ENCODE measurements at regions not wholly inside any gene's neighbourhood (a gene's known extent, or its start where the extent isn't known, plus 50 kb on each side); places are given as distances from the start of the nearest gene placed in this dataset.

DNA sequence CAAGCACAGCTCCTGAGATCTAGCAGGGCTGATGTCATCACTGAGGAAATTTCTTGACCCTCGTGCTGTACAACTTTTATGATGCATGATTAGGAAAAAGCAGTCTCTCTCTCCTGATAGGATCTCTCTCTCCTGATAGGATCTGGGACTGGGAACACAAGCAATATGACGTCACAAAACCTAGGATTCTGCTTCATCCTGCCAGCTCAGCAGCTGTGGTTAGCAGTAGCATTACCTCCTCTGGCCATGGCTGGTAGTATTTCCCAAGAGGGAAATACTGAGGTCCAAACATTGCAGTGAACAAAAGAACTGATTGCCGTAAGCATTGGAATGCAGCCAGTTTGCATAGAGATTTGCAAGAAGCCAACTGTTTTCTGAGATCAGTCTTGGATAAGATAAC, 521.2 kb upstream of the POU3F3 start:
- no peak for DNase-seq

- DNase-seq = no peak
Measured at GRCh38 chr2:104337869-104338268, 516.0 kb upstream of the POU3F3 start.

DNA sequence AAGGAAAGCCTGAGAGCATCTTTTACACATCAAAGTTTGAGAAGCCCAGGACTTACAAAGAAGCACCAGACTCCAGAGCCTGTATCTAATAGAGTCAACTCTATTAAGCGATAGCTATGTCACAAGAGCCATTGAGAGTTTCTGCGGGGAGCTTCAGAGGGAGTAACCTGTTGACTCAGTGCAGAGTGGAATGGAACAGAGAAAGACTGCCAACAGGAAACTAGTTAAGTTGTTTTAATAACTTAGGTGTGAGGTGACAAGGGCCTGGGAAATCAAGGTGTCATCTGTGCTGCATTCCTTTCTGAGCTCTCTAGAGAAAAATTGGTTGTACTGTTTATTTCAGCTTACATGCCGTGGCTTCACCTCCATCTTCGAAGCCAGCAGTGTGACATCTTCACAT, 513.8 kb upstream of the POU3F3 start:
- DNase-seq = no peak

GRCh38 chr2:104340879-104341828, 512.8 kb upstream of the POU3F3 start:
- no peak for DNase-seq

- DNase-seq = no peak
Measured at GRCh38 chr2:104344306-104344705, 509.6 kb upstream of the POU3F3 start.

GRCh38 chr2:104344985-104345384, 508.9 kb upstream of the POU3F3 start:
- DNase-seq = no peak

GRCh38 chr2:104358122-104358521, 495.8 kb upstream of the POU3F3 start:
- no peak for DNase-seq

- no peak for DNase-seq
Measured at GRCh38 chr2:104361414-104361813, 492.5 kb upstream of the POU3F3 start.

DNA sequence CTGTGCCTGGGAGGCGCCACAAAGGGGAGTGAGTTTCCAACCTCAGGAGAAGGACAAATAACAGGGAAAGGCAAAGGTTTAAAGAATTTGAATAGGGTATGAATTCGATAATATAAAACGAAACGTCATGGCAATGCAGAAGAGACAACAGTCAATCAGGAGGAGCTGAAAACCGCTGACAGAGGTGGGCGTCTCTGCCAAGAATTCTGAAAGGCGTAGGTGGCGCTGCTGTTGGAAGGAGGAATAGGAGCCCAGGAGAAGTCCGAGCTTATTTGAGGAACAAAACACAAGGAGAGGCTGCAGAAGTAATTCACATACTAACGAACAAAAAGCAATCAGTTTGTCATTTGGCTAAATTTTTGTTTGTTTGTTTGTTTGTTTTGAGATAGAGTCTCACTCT, 485.8 kb upstream of the POU3F3 start:
- no peak for DNase-seq

GRCh38 chr2:104371087-104371781, 482.7 kb upstream of the POU3F3 start:
- no peak for DNase-seq

GRCh38 chr2:104375206-104375605, 478.7 kb upstream of the POU3F3 start:
- no peak for DNase-seq

GRCh38 chr2:104378853-104379374, 475.0 kb upstream of the POU3F3 start:
- DNase-seq = no peak

DNA sequence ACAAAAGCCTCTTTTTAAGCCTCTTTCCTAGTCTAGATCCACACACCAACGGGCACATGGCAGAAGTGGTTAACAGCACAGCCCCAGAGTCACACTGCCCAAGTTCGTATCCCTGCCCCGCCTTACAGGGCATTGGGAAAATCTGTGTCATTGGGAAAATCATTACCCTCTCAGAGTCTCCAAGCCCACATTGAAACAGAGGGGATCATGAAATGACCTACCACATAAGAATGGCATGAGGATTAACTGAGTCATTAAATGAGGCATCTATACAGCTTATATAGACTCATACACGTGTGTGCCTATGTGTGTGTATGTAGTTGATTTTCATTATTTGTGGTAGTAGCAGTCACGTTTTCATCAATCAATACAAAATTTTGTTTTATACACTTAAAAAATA, 469.0 kb upstream of the POU3F3 start:
- no peak for DNase-seq

DNA sequence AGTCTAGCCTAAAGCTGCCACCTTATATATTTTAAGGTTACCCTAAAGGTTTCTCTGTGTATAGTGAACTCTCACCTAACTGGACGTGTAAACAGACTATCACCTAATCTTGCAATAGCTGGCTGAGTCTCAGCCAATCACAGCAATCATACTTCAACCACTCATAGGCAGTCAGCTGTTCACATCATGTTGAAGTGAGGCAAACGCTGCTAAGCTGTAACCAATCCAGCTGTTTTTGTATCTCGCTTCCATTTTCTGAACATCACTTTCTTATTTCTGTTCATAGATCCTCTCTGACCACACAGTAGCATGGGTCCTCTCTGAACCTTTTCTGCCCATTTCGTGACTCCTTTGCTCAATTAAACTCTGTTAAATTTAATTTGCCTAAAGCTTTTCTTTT, 468.2 kb upstream of the POU3F3 start:
- DNase-seq = no peak

DNA sequence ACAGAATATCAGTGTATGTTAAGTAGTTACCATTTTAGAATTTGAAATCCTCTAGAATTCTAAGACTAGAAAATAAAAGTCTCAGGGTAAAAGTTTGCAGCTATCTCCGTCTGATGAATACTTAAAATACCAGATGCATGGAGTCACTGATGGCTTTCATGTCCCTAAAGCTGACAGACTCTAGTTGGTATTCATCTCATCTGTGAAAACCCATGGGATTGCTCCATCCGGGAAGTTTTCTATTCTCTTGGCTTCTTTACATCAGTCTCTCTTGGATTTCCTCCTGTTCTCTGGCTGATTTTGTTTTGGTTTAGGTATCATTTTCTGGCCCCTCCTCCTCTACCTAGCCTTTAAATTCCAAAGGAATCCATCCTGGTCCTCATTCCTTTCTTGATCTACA, 465.6 kb upstream of the POU3F3 start:
- DNase-seq = no peak

GRCh38 chr2:104402825-104403224, 451.1 kb upstream of the POU3F3 start:
- DNase-seq = no peak

- DNase-seq = no peak
Measured at GRCh38 chr2:104404526-104404925, 449.4 kb upstream of the POU3F3 start.

- no peak for DNase-seq
Measured at GRCh38 chr2:104405623-104406022, 448.3 kb upstream of the POU3F3 start.

- no peak for DNase-seq
Measured at GRCh38 chr2:104406261-104406726, 447.6 kb upstream of the POU3F3 start.

DNA sequence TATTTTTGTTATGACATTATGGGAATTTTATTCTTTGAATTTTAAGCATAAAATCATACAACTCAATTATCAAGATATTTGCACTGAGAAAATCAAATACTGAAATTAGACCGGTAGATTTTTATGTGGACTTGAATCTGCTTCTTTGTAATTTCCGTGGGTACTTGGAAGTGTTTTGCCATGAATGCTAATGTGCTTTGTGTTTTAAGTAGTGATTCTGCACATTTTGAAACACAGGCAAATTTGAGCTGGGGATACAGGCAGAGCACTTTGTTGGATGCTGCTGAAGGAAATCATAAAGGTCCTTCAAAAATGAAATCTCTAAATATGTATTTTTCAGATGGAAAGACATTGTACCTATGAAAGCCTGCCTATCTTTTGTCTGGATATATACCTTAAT, 446.3 kb upstream of the POU3F3 start:
- DNase-seq = no peak

DNA sequence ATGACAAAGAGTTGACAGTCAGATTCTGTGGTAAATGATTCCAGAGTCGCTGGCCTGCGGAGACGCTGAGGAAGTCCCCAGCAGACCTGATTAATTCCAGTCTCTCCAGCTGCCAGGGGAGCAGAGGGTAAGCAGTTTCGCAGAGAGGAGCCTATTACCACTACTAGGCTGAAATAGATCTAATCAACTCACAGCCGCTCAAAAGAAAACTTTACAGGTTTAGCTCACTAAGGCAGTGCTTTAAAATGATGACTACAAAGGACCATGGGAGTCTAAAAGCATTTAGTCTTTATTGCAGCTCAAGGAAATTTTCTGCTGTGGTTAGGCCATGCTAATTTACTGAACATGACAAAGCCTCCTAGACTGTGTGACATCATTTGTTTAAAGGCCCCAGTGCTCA, 445.6 kb upstream of the POU3F3 start:
- DNase-seq = no peak

- DNase-seq = no peak
Measured at GRCh38 chr2:104410136-104410535, 443.8 kb upstream of the POU3F3 start.

DNA sequence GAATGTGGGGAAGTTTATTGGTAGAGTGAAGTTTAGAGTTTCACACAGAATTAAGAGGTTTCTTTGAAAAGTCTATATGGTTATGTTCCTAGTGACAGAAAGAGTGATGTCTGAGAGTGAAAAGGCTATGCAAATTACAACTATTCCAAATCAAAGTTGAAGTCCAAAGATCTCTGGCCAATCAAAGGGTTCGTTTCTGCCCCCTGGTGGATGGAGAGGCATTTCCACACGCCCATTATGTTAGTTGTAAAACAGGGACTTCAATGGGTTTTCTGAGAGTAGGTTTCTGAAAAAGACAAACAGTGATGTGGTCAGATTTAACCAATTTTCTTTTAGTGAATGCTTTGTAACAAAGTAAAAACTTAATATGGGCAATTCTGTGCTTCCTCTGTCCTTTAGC, 441.5 kb upstream of the POU3F3 start:
- DNase-seq = peak; percentile 30

GRCh38 chr2:104413890-104414289, 440.0 kb upstream of the POU3F3 start:
- DNase-seq = no peak

All from activated CD4-positive, alpha-beta T cell treated with anti-CD3 and anti-CD28 coated beads, Interleukin-2, Interleukin-6, amounts not matched to agents 100 ng/mL and 50 ng/mL, durations not matched to agents 16 hours and 8 hours (primary cell).